SU-DHL-6 (cell line): ENCODE measurements at regions not wholly inside any gene's neighbourhood (a gene's known extent, or its start where the extent isn't known, plus 50 kb on each side); places are given as distances from the start of the nearest gene placed in this dataset.

Experiments
- H2AFZ ChIP-seq: fragments of 200-600 bp; sonication (generic); 2 replicates; pipeline ENCODE4 v1.6.1; 2014; ENCODE audit warnings: low read depth, mild to moderate bottlenecking, moderate library complexity, mixed read lengths, antibody characterized with exemption, low read length; ENCODE audit not compliant: severe bottlenecking
- H3F3A ChIP-seq: fragments of 200-600 bp; shearing (Covaris generic); 2 replicates; pipeline ENCODE4 v1.6.0; 2016; ENCODE audit warnings: antibody characterized with exemption, mild to moderate bottlenecking; ENCODE audit not compliant: insufficient read depth
- H3K27ac ChIP-seq: fragments of 200-600 bp; sonication (generic); 2 replicates; pipeline ENCODE4 v1.5.1; 2016; ENCODE audit warnings: low read depth, mild to moderate bottlenecking, low read length, moderate library complexity, mixed read lengths
- H3K27me3 ChIP-seq: fragments of 200-600 bp; sonication (generic), shearing (Covaris generic); 2 replicates; pipeline ENCODE4 v1.6.0; 2014; ENCODE audit warnings: mild to moderate bottlenecking, low read length
- H3K36me3 ChIP-seq: fragments of 200-600 bp; sonication (generic); 2 replicates; pipeline ENCODE4 v1.6.1; 2014; ENCODE audit warnings: mild to moderate bottlenecking, low read length, mixed read lengths
- H3K4me2 ChIP-seq: fragments of 300-600, 200-600 bp; shearing (Covaris generic), sonication (generic); 2 replicates; pipeline ENCODE4 v1.6.0; 2014; ENCODE audit warnings: low read length, low read depth, mild to moderate bottlenecking; ENCODE audit not compliant: poor library complexity, severe bottlenecking
- H3K4me3 ChIP-seq: fragments of 200-600 bp; sonication (generic); 2 replicates; pipeline ENCODE4 v1.5.1; 2014; ENCODE audit warnings: antibody characterized with exemption, low read length, mild to moderate bottlenecking, mixed read lengths; ENCODE audit not compliant: insufficient read depth, poor library complexity, severe bottlenecking
- H3K79me2 ChIP-seq: fragments of 200-600 bp; sonication (generic); 2 replicates; pipeline ENCODE4 v1.6.1; 2014; ENCODE audit warnings: mild to moderate bottlenecking, low read length, moderate library complexity; ENCODE audit not compliant: insufficient read depth
- H3K9ac ChIP-seq: fragments of 200-600 bp; sonication (generic); 2 replicates; pipeline ENCODE4 v1.7.0; 2014; ENCODE audit warnings: mild to moderate bottlenecking, low read length
- H3K9me2 ChIP-seq: fragments of 200-600 bp; sonication (generic); replicated peaks from 2 replicates; pipeline ENCODE4 v1.6.1; 2014; ENCODE audit warnings: low read length; ENCODE audit not compliant: insufficient read depth
- H3K9me3 ChIP-seq: fragments of 200-600 bp; sonication (generic); 2 replicates; pipeline ENCODE4 v1.6.1; 2014; ENCODE audit warnings: low read length, mixed read lengths; ENCODE audit not compliant: insufficient read depth
- H4K20me1 ChIP-seq: fragments of 200-600 bp; sonication (generic); 2 replicates; pipeline ENCODE4 v1.6.1; 2014; ENCODE audit warnings: low read depth, mild to moderate bottlenecking, antibody characterized with exemption, low read length, moderate library complexity, mixed read lengths
- EZH2phosphoT487 ChIP-seq: fragments of 200-600 bp; sonication (generic), shearing (Covaris generic); conservative IDR thresholded peaks from 2 replicates; pipeline ENCODE4 v1.6.1; 2018; ENCODE audit warnings: mild to moderate bottlenecking, antibody characterized with exemption, low read length, moderate library complexity, mixed read lengths
- TF ChIP-seq, protein P1 (sequence below): fragments of 200-600 bp; sonication (generic); IDR thresholded peaks from one replicate; pipeline ENCODE4 v1.5.1; 2017; ENCODE audit warnings: antibody characterized with exemption, mild to moderate bottlenecking, low read length, moderate library complexity; ENCODE audit not compliant: insufficient read depth, poor library complexity, severe bottlenecking

DNA sequence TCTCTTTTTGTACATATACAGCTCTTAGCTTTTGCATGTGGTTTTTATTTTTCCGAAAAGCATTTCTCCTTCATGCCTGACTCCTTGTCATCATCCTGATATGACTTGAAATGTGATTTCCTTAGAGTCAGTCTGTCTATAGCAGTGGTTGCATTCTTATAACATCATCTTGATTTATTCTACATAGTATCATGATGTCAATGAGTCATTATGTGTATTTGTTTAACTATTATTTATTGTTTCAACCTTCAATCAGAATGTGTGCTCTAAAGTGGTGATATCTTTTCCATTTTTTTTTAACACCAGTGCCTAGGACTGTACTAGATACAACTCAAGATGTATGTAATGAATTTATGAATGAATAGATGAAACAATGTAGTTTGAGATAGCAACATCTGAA, 354.9 kb upstream of the CDH8 start:
- H3K4me2 ChIP-seq = no peak overlapping the region
- H4K20me1 ChIP-seq = no peaks in the 10 kb centered on the region
- H3K27ac ChIP-seq = no peak overlapping the region
- no peaks in the 10 kb centered on the region for H3K9me2 ChIP-seq
- no peaks in the 10 kb centered on the region for H3K79me2 ChIP-seq
- no peaks in the 10 kb centered on the region for H3K36me3 ChIP-seq
- no peaks in the 10 kb centered on the region for H3F3A ChIP-seq
- H3K9ac ChIP-seq = no peak overlapping the region
- H2AFZ ChIP-seq = no peak overlapping the region
- H3K4me3 ChIP-seq = no peak overlapping the region
- no peaks in the 10 kb centered on the region for H3K9me3 ChIP-seq
- no peaks in the 10 kb centered on the region for H3K27me3 ChIP-seq
- TF ChIP-seq, protein P1, sequence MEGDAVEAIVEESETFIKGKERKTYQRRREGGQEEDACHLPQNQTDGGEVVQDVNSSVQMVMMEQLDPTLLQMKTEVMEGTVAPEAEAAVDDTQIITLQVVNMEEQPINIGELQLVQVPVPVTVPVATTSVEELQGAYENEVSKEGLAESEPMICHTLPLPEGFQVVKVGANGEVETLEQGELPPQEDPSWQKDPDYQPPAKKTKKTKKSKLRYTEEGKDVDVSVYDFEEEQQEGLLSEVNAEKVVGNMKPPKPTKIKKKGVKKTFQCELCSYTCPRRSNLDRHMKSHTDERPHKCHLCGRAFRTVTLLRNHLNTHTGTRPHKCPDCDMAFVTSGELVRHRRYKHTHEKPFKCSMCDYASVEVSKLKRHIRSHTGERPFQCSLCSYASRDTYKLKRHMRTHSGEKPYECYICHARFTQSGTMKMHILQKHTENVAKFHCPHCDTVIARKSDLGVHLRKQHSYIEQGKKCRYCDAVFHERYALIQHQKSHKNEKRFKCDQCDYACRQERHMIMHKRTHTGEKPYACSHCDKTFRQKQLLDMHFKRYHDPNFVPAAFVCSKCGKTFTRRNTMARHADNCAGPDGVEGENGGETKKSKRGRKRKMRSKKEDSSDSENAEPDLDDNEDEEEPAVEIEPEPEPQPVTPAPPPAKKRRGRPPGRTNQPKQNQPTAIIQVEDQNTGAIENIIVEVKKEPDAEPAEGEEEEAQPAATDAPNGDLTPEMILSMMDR = no peak
- no peak for TF ChIP-seq EZH2phosphoT487

DNA sequence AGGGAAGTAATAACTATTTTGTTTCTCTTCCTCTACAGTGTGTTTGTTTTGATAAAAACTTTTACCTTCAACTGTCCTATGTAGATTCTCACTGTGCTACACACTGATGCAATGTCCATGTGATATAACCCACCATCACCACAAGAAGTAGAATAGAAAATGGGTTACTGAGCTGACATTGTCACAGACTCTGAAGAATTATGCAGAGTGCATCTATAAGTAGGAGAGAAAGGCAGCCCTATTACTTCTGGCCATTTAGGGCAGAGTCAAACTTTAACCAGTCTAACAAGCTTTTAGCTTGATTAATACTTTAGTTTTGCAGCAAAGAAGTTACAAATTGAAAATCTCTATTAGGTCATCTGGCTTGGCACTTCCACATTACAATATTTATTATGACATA, 354.0 kb upstream of the CDH8 start:
- H3K36me3 ChIP-seq = no peaks in the 10 kb centered on the region
- no peaks in the 10 kb centered on the region for H3K9me2 ChIP-seq
- H3K4me2 ChIP-seq = no peak overlapping the region
- H3K9ac ChIP-seq = no peak overlapping the region
- no peaks in the 10 kb centered on the region for H3K79me2 ChIP-seq
- no peaks in the 10 kb centered on the region for H4K20me1 ChIP-seq
- H3K4me3 ChIP-seq = no peak overlapping the region
- TF ChIP-seq, protein P1 = no peak
- no peak for TF ChIP-seq EZH2phosphoT487
- no peak overlapping the region for H2AFZ ChIP-seq
- H3K9me3 ChIP-seq = no peaks in the 10 kb centered on the region
- no peak overlapping the region for H3K27ac ChIP-seq
- H3K27me3 ChIP-seq = no peaks in the 10 kb centered on the region
- H3F3A ChIP-seq = no peaks in the 10 kb centered on the region

DNA sequence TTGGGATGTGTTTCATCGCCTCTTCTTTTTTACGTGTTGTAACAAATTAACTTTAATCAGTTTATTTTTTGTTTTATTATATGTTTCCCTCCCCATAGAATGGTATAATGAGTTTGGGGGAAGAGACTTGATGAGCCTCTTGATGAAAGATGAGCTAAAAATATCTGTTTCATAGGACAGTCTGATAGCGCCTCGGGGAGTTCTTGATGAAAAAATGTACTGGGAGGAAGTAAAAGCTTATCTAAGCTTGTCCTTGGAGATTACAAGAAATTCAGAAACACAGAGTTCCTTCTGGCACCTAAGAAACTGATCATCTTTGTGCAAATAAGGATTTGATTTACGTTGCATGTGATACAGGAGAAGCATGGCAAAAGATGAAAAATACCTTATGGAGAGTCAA, 350.2 kb upstream of the CDH8 start:
- Histone ChIP-seq H3K79me2 (no peaks in the 10 kb centered on the region), H4K20me1 (no peaks in the 10 kb centered on the region), H3K9me3 (no peaks in the 10 kb centered on the region), H3K27me3 (no peaks in the 10 kb centered on the region), H3K4me3 (no peak overlapping the region), H3K4me2 (no peak overlapping the region), H3K27ac (no peak overlapping the region), H3K9me2 (no peaks in the 10 kb centered on the region), H2AFZ (no peak overlapping the region), H3K9ac (no peak overlapping the region), H3F3A (no peaks in the 10 kb centered on the region), H3K36me3 (no peaks in the 10 kb centered on the region)
- TF ChIP-seq EZH2phosphoT487 = no peak
- TF ChIP-seq, protein P1 = no peak

DNA sequence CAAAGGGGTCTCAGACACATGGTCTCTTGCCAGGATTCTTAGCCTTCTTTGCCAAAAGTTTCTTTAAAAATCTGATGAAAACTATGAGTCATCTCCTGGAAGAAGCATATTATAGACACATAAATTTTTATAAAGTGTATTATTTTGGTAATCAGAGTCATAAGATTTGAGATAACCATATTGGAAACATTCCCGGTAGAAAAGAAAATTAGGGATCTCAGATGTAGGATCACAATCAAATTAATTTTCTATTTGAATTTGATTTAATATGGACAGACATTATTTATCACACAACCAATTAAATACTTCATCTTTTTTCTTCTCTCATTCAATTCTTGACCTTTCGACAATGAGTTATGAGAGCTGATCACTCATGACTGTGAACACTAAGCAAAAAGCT, 347.7 kb upstream of the CDH8 start:
- Histone ChIP-seq H3F3A (no peaks in the 10 kb centered on the region), H3K9ac (no peak overlapping the region), H3K27ac (no peak overlapping the region), H4K20me1 (no peaks in the 10 kb centered on the region), H3K9me3 (no peaks in the 10 kb centered on the region), H3K4me3 (no peak overlapping the region), H2AFZ (no peak overlapping the region), H3K4me2 (no peak overlapping the region), H3K9me2 (no peaks in the 10 kb centered on the region), H3K79me2 (no peaks in the 10 kb centered on the region), H3K27me3 (no peaks in the 10 kb centered on the region), H3K36me3 (no peaks in the 10 kb centered on the region)
- TF ChIP-seq, protein P1 = no peak
- no peak for TF ChIP-seq EZH2phosphoT487
